Erythroblast (primary cell): ENCODE measurements at regions not wholly inside any gene's neighbourhood (a gene's known extent, or its start where the extent isn't known, plus 50 kb on each side); places are given as distances from the start of the nearest gene placed in this dataset.

ENCODE experiments used
- GATA1 ChIP-seq: IDR thresholded peaks from 2 replicates; pipeline ENCODE4 v1.6.1; 2011; ENCODE audit warnings: low read depth, mild to moderate bottlenecking, control low read depth, low read length, moderate library complexity
- POLR2A ChIP-seq: IDR thresholded peaks from 2 replicates; pipeline ENCODE4 v1.6.1; 2011; ENCODE audit warnings: mild to moderate bottlenecking, low read length

- TF ChIP-seq POLR2A (no peak), GATA1 (no peak)
Measured at GRCh38 chr4:184318852-184319251, 101.2 kb upstream of the ENPP6 start.
